Trophoblast cell (in vitro differentiated cells and primary cell): ENCODE measurements at regions not wholly inside any gene's neighbourhood (a gene's known extent, or its start where the extent isn't known, plus 50 kb on each side); places are given as distances from the start of the nearest gene placed in this dataset.
"Not testable (repeated sequence)": the region's sequence is repeated elsewhere in the genome, so short reads cannot be mapped to it uniquely, and the experiment has no call there.

Experiments used
- DNase-seq, 2 donors: peaks; one replicate each; pipeline ENCODE4 v3.0.0-alpha.2; 2016
- H2AFZ ChIP-seq: 2 replicates; pipeline ENCODE4 v1.6.1; 2013; ENCODE audit warnings: low read length, moderate library complexity, mild to moderate bottlenecking; ENCODE audit not compliant: insufficient read depth, poor library complexity
- H2AK5ac ChIP-seq: 2 replicates; pipeline ENCODE4 v1.6.1; 2013; ENCODE audit warnings: mild to moderate bottlenecking, low read length
- H2BK120ac ChIP-seq: 2 replicates; pipeline ENCODE4 v1.6.1; 2013; ENCODE audit warnings: low read length, mild to moderate bottlenecking, moderate library complexity; ENCODE audit not compliant: insufficient read depth, poor library complexity
- H2BK12ac ChIP-seq: 2 replicates; pipeline ENCODE4 v1.6.1; 2013; ENCODE audit warnings: mild to moderate bottlenecking, low read length, moderate library complexity
- H2BK5ac ChIP-seq: 2 replicates; pipeline ENCODE4 v1.6.1; 2013; ENCODE audit warnings: low read length, low read depth, moderate library complexity, mild to moderate bottlenecking; ENCODE audit not compliant: poor library complexity
- H3K14ac ChIP-seq: 2 replicates; pipeline ENCODE4 v1.6.1; 2013; ENCODE audit warnings: mild to moderate bottlenecking, low read length
- H3K18ac ChIP-seq: 2 replicates; pipeline ENCODE4 v1.6.1; 2013; ENCODE audit warnings: mild to moderate bottlenecking, low read length
- H3K23ac ChIP-seq: 2 replicates; pipeline ENCODE4 v1.6.1; 2013; ENCODE audit warnings: low read length
- H3K27ac ChIP-seq: 2 replicates; pipeline ENCODE4 v1.5.1; 2013; ENCODE audit warnings: low read depth, mild to moderate bottlenecking, inconsistent platforms, low read length, moderate library complexity
- H3K27me3 ChIP-seq: 2 replicates; pipeline ENCODE4 v1.6.1; 2013; ENCODE audit warnings: inconsistent platforms, mild to moderate bottlenecking, low read length, moderate library complexity; ENCODE audit not compliant: insufficient read depth
- H3K36me3 ChIP-seq, 2 experiments: 1 replicate in 1 of 2; 2 replicates in 1 of 2; pipeline ENCODE4 v1.6.1; 2013; ENCODE audit warnings: low read length in 2 of 2, mild to moderate bottlenecking in 2 of 2, moderate library complexity in 1 of 2; ENCODE audit not compliant: insufficient read depth in 2 of 2, control insufficient read depth in 1 of 2
- H3K4ac ChIP-seq: 2 replicates; pipeline ENCODE4 v1.6.1; 2013; ENCODE audit warnings: low read depth, mild to moderate bottlenecking, low read length, moderate library complexity
- H3K4me1 ChIP-seq, 2 experiments: 1 replicate in 1 of 2; 2 replicates in 1 of 2; pipeline ENCODE4 v1.6.1; 2013; ENCODE audit warnings: low read length in 2 of 2, mild to moderate bottlenecking in 2 of 2, moderate library complexity in 1 of 2; ENCODE audit not compliant: insufficient read depth in 2 of 2, control insufficient read depth in 1 of 2
- H3K4me2 ChIP-seq: 2 replicates; pipeline ENCODE4 v1.6.1; 2013; ENCODE audit warnings: inconsistent platforms, mild to moderate bottlenecking, low read length, moderate library complexity
- H3K4me3 ChIP-seq: 2 replicates; pipeline ENCODE4 v1.5.1; 2013; ENCODE audit warnings: mild to moderate bottlenecking, low read depth, low read length, inconsistent platforms
- H3K79me1 ChIP-seq: one replicate; pipeline ENCODE4 v1.6.1; 2013; ENCODE audit warnings: low read length
- H3K79me2 ChIP-seq: 2 replicates; pipeline ENCODE4 v1.6.1; 2013; ENCODE audit warnings: low read length, mild to moderate bottlenecking; ENCODE audit not compliant: control insufficient read depth, insufficient read depth, poor library complexity
- H3K9ac ChIP-seq: 2 replicates; pipeline ENCODE4 v1.6.1; 2013; ENCODE audit warnings: mild to moderate bottlenecking, low read length
- H3K9me3 ChIP-seq: 2 replicates; pipeline ENCODE4 v1.6.1; 2013; ENCODE audit warnings: low read depth, mild to moderate bottlenecking, control low read depth, inconsistent platforms, low read length; ENCODE audit not compliant: insufficient read depth
- H4K12ac ChIP-seq: 2 replicates; pipeline ENCODE4 v1.6.1; 2013; ENCODE audit warnings: low read depth, mild to moderate bottlenecking, low read length, moderate library complexity
- H4K8ac ChIP-seq: 2 replicates; pipeline ENCODE4 v1.6.1; 2013; ENCODE audit warnings: low read depth, mild to moderate bottlenecking, low read length, moderate library complexity
- H4K91ac ChIP-seq: one replicate; pipeline ENCODE4 v1.6.1; 2013; ENCODE audit warnings: low read depth, mild to moderate bottlenecking, low read length, moderate library complexity
- WGBS: extraction: QIAGEN DNeasy Blood & Tissue Kit; methylation state at CpG from one replicate; pipeline ENCODE4 v1.1.7; 2013; ENCODE audit warnings: missing lambda C conversion rate; ENCODE audit not compliant: insufficient read length, insufficient coverage; ENCODE audit errors: extremely low coverage; 5-methylcytosine and 5-hydroxymethylcytosine counted together

DNA sequence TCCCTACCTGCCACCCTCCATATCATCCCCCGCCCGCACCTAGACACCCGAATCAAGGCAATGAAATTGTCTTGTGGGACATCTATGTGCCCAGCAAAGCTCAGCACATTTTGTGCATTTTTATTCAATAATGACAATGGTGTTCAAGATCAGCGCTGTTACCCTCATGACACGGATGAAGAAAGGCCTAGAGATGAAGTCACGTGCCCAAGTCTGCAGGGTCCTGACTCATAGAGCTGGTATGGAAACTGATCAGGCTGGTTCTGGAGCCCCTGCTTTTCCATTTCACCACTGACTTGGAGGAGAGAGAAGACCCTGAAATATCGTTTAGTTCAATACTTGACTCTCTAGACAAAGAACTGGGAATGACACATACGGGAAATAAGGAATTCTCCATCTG, 136.2 kb downstream of the KLRB1 start:
- H4K12ac ChIP-seq, H3K18ac ChIP-seq, H3K4me2 ChIP-seq, H2BK120ac ChIP-seq, H3K79me1 ChIP-seq, H3K79me2 ChIP-seq, H4K8ac ChIP-seq, H3K4me3 ChIP-seq, H3K23ac ChIP-seq, H3K14ac ChIP-seq, H2AK5ac ChIP-seq, H2BK12ac ChIP-seq, H3K9me3 ChIP-seq, H3K27me3 ChIP-seq, H3K4me1 ChIP-seq, H3K9ac ChIP-seq, H3K27ac ChIP-seq, H3K4ac ChIP-seq, H2BK5ac ChIP-seq, H3K36me3 ChIP-seq, H2AFZ ChIP-seq: not testable (repeated sequence)
- peak overlapping the region; percentile 6 for H4K91ac ChIP-seq
- WGBS, result no CpG with 5 or more reads among the region's 8 CpGs
- peak; percentile 56 to 78 for DNase-seq

GRCh38 chr12:9470367-9470766, 137.3 kb downstream of the KLRB1 start:
- not testable (repeated sequence) for H3K4ac ChIP-seq, H2BK12ac ChIP-seq, H4K91ac ChIP-seq, H3K79me1 ChIP-seq, H3K9ac ChIP-seq, H4K8ac ChIP-seq, H2AK5ac ChIP-seq, H3K36me3 ChIP-seq, H3K79me2 ChIP-seq, DNase-seq, H3K27ac ChIP-seq, H3K27me3 ChIP-seq, H3K9me3 ChIP-seq, H4K12ac ChIP-seq, H3K4me3 ChIP-seq, H3K14ac ChIP-seq, H2AFZ ChIP-seq, H2BK120ac ChIP-seq, H3K4me1 ChIP-seq, H3K18ac ChIP-seq, H3K4me2 ChIP-seq, H3K23ac ChIP-seq, H2BK5ac ChIP-seq
- no CpG with 5 or more reads among the region's 1 CpG for WGBS

DNA sequence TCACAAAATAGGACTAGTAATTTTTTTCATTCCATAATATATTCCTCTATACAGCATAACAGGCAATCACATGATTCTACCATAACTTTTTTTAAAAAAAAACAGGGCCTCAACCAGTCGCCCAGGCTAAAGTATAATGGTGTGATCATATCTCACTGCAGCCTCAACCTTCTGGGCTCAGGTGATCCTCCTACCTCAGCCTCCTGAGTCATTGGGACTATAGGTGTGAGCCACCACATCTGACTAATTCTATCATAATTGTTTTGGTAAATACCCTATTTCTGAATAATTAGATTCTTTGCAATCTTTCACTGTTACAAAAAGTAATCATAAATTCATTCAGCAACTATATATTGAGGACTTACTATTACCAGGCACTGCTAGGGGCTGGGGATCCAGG, 137.8 kb downstream of the KLRB1 start:
- not testable (repeated sequence) for H3K36me3 ChIP-seq, H2AK5ac ChIP-seq, H2AFZ ChIP-seq, H4K91ac ChIP-seq, H4K12ac ChIP-seq, H3K4me2 ChIP-seq, H3K27me3 ChIP-seq, H3K9ac ChIP-seq, H3K14ac ChIP-seq, H3K4me3 ChIP-seq, H2BK120ac ChIP-seq, H3K79me2 ChIP-seq, DNase-seq, H3K27ac ChIP-seq, H3K4ac ChIP-seq, H4K8ac ChIP-seq, H2BK12ac ChIP-seq, H2BK5ac ChIP-seq, H3K79me1 ChIP-seq, H3K4me1 ChIP-seq, H3K18ac ChIP-seq, H3K23ac ChIP-seq, H3K9me3 ChIP-seq
- no CpG with 5 or more reads among the region's 1 CpG for WGBS

GRCh38 chr12:9469463-9469862, 138.3 kb downstream of the KLRB1 start:
- not testable (repeated sequence) for H3K23ac ChIP-seq, H3K79me1 ChIP-seq, H4K91ac ChIP-seq, H3K27ac ChIP-seq, H2BK120ac ChIP-seq, H3K4me3 ChIP-seq, H3K4me1 ChIP-seq, DNase-seq, H3K4me2 ChIP-seq, H2AK5ac ChIP-seq, H3K4ac ChIP-seq, H2BK5ac ChIP-seq, H3K79me2 ChIP-seq, H2BK12ac ChIP-seq, H3K36me3 ChIP-seq, H3K9me3 ChIP-seq, H4K12ac ChIP-seq, H3K27me3 ChIP-seq, H3K18ac ChIP-seq, H4K8ac ChIP-seq, H2AFZ ChIP-seq, H3K14ac ChIP-seq, H3K9ac ChIP-seq
- WGBS, result no CpG with 5 or more reads among the region's 2 CpGs
